ENCODE measurements at regions not wholly inside any gene's neighbourhood (a gene's known extent, or its start where the extent isn't known, plus 50 kb on each side); places are given as distances from the start of the nearest gene placed in this dataset.

- TF ChIP-seq EZH2phosphoT487 (IDR thresholded peaks at IDR 0.05; ENCODE audit: borderline replicate concordance, low read length) (no peak), CTCF (IDR thresholded peaks at IDR 0.05; ENCODE audit: low read depth, low read length, poor library complexity, severe bottlenecking) (no peak)
Observed at GRCh38 chr11:45053736-45054446, 92.5 kb upstream of the PRDM11 start.

All from DOHH2 (cell line).